WTC11 (cell line): ENCODE measurements at regions not wholly inside any gene's neighbourhood (a gene's known extent, or its start where the extent isn't known, plus 50 kb on each side); places are given as distances from the start of the nearest gene placed in this dataset.

ENCODE experiments used
- CBFB ChIP-seq: sonication (generic); formaldehyde crosslinking; IDR thresholded peaks from 2 replicates; pipeline ENCODE4 v1.8.1; 2022; ENCODE audit warnings: mild to moderate bottlenecking, low read depth, missing genetic modification reagents
- CTCF ChIP-seq: fragments of 200-600 bp; IDR thresholded peaks from 2 replicates; pipeline ENCODE4 v1.8.0; 2022; ENCODE audit warnings: antibody characterized with exemption
- FOXJ3 ChIP-seq: sonication (generic); formaldehyde crosslinking; IDR thresholded peaks from 2 replicates; pipeline ENCODE4 v1.9.0; 2021; ENCODE audit warnings: missing genetic modification reagents, mild to moderate bottlenecking, borderline replicate concordance
- IRF1 ChIP-seq: sonication (generic); formaldehyde crosslinking; IDR thresholded peaks from 2 replicates; pipeline ENCODE4 v1.8.0; 2023; ENCODE audit warnings: missing genetic modification reagents
- RELA ChIP-seq: sonication (generic); formaldehyde crosslinking; IDR thresholded peaks from 2 replicates; pipeline ENCODE4 v1.8.1; 2022; ENCODE audit warnings: missing genetic modification reagents, mild to moderate bottlenecking, borderline replicate concordance

- TF ChIP-seq IRF1 (CRISPR knock-in tag), result no peak
- no peak for TF ChIP-seq CBFB (CRISPR knock-in tag)
- TF ChIP-seq RELA, result no peak
- no peak for TF ChIP-seq FOXJ3 (CRISPR knock-in tag)
- no peak for TF ChIP-seq CTCF
Observed at GRCh38 chr17:55663400-55663799, 59.3 kb downstream of the TMEM100 start.
